Esophagus muscularis mucosa (tissue), 4 donors: ENCODE measurements at regions not wholly inside any gene's neighbourhood (a gene's known extent, or its start where the extent isn't known, plus 50 kb on each side); places are given as distances from the start of the nearest gene placed in this dataset.

Source experiments
- EP300 ChIP-seq: sonication (generic); formaldehyde crosslinking; IDR thresholded peaks from one replicate; pipeline ENCODE4 v1.6.1; 2017; ENCODE audit warnings: antibody characterized with exemption
- POLR2A ChIP-seq: fragments of 450-650 bp; IDR thresholded peaks from one replicate; pipeline ENCODE4 v1.6.1; 2017; ENCODE audit warnings: antibody characterized with exemption, moderate library complexity, mild to moderate bottlenecking, low read depth
- POLR2AphosphoS5 ChIP-seq, 2 donors: sonication (generic); formaldehyde crosslinking; IDR thresholded peaks; one replicate each; pipeline ENCODE4 v1.6.1; 2017; ENCODE audit warnings: antibody characterized with exemption in 2 of 2
- TF ChIP-seq, protein P1 (sequence below), 3 experiments: fragments of 200-600 bp in 2 of 3; fragments of 450-650 bp in 1 of 3; sonication (generic) in 2 of 3; IDR thresholded peaks; one replicate each; pipeline ENCODE4 v1.5.1; 2017 to 2019; ENCODE audit warnings: antibody characterized with exemption in 3 of 3, mild to moderate bottlenecking in 2 of 3, moderate library complexity in 1 of 3

DNA sequence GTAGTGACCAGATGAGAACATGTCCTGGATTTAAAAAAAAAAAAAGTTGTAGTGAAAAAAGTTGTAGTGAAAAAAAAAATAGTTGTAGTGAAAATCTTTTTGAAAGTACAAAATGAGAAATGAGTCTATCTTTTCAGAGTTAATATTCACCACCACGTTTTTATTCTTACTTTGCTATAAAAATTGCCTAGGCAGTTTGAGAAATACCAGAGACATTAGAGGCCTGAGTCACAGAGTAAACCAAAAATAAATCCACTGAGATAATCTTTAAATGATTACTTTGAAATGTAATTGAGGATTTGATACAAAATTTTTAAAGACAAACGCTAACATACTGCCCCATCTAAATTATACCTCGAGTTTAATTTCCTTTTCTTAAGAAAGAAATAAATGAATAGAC is 101.2 kb upstream of the TIAM2 start:
- TF ChIP-seq, protein P1, sequence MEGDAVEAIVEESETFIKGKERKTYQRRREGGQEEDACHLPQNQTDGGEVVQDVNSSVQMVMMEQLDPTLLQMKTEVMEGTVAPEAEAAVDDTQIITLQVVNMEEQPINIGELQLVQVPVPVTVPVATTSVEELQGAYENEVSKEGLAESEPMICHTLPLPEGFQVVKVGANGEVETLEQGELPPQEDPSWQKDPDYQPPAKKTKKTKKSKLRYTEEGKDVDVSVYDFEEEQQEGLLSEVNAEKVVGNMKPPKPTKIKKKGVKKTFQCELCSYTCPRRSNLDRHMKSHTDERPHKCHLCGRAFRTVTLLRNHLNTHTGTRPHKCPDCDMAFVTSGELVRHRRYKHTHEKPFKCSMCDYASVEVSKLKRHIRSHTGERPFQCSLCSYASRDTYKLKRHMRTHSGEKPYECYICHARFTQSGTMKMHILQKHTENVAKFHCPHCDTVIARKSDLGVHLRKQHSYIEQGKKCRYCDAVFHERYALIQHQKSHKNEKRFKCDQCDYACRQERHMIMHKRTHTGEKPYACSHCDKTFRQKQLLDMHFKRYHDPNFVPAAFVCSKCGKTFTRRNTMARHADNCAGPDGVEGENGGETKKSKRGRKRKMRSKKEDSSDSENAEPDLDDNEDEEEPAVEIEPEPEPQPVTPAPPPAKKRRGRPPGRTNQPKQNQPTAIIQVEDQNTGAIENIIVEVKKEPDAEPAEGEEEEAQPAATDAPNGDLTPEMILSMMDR (IDR thresholded peaks at IDR 0.05): no peak
- TF ChIP-seq POLR2AphosphoS5 (IDR thresholded peaks at IDR 0.05) (no peak), POLR2A (no peak), EP300 (no peak)
